Ishikawa (cell line): ENCODE measurements at regions not wholly inside any gene's neighbourhood (a gene's known extent, or its start where the extent isn't known, plus 50 kb on each side); places are given as distances from the start of the nearest gene placed in this dataset.

ENCODE experiments used
- CEBPB ChIP-seq: IDR thresholded peaks from 2 replicates; pipeline ENCODE4 v1.6.1; 2012
- CREB1 ChIP-seq: IDR thresholded peaks from 2 replicates; pipeline ENCODE4 v1.6.1; 2012; ENCODE audit warnings: low read depth
- EGR1 ChIP-seq: IDR thresholded peaks from 2 replicates; pipeline ENCODE4 v1.6.1; 2012
- EP300 ChIP-seq: IDR thresholded peaks from 2 replicates; pipeline ENCODE4 v1.6.1; 2012; ENCODE audit warnings: borderline replicate concordance
- FOXM1 ChIP-seq: IDR thresholded peaks from 2 replicates; pipeline ENCODE4 v1.6.1; 2012; ENCODE audit warnings: low read depth, borderline replicate concordance
- MAX ChIP-seq: IDR thresholded peaks from 2 replicates; pipeline ENCODE4 v1.6.1; 2012
- NFIC ChIP-seq: IDR thresholded peaks from 2 replicates; pipeline ENCODE4 v1.6.1; 2012
- RAD21 ChIP-seq: IDR thresholded peaks from 2 replicates; pipeline ENCODE4 v1.6.1; 2012; ENCODE audit warnings: low read depth
- TAF1 ChIP-seq: IDR thresholded peaks from 2 replicates; pipeline ENCODE4 v1.6.1; 2012; ENCODE audit warnings: low read depth, mild to moderate bottlenecking
- TCF12 ChIP-seq: IDR thresholded peaks from 2 replicates; pipeline ENCODE4 v1.6.1; 2012; ENCODE audit warnings: low read depth
- TEAD4 ChIP-seq: IDR thresholded peaks from 2 replicates; pipeline ENCODE4 v1.6.1; 2012
- USF1 ChIP-seq: IDR thresholded peaks from 2 replicates; pipeline ENCODE4 v1.6.1; 2012
- YY1 ChIP-seq: IDR thresholded peaks from 2 replicates; pipeline ENCODE4 v1.6.1; 2012; ENCODE audit warnings: low read depth
- ZBTB7A ChIP-seq: IDR thresholded peaks from 2 replicates; pipeline ENCODE4 v1.6.1; 2012; ENCODE audit warnings: low read depth
- TF ChIP-seq, protein P1 (sequence below): IDR thresholded peaks from 2 replicates; pipeline ENCODE4 v1.6.1; 2012; ENCODE audit warnings: low read depth, mild to moderate bottlenecking

GRCh38 chr3:15952543-15953175 lies 154.9 kb upstream of the ANKRD28 start:
- TF ChIP-seq, protein P1, sequence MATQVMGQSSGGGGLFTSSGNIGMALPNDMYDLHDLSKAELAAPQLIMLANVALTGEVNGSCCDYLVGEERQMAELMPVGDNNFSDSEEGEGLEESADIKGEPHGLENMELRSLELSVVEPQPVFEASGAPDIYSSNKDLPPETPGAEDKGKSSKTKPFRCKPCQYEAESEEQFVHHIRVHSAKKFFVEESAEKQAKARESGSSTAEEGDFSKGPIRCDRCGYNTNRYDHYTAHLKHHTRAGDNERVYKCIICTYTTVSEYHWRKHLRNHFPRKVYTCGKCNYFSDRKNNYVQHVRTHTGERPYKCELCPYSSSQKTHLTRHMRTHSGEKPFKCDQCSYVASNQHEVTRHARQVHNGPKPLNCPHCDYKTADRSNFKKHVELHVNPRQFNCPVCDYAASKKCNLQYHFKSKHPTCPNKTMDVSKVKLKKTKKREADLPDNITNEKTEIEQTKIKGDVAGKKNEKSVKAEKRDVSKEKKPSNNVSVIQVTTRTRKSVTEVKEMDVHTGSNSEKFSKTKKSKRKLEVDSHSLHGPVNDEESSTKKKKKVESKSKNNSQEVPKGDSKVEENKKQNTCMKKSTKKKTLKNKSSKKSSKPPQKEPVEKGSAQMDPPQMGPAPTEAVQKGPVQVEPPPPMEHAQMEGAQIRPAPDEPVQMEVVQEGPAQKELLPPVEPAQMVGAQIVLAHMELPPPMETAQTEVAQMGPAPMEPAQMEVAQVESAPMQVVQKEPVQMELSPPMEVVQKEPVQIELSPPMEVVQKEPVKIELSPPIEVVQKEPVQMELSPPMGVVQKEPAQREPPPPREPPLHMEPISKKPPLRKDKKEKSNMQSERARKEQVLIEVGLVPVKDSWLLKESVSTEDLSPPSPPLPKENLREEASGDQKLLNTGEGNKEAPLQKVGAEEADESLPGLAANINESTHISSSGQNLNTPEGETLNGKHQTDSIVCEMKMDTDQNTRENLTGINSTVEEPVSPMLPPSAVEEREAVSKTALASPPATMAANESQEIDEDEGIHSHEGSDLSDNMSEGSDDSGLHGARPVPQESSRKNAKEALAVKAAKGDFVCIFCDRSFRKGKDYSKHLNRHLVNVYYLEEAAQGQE, result no peak
- TF ChIP-seq EP300 (no peak), ZBTB7A (no peak), MAX (no peak), TAF1 (no peak), YY1 (no peak), RAD21 (no peak), NFIC (no peak), TEAD4 (no peak), CREB1 (no peak)

- TF ChIP-seq TAF1 (no peak), RAD21 (0 out of 2 replicates have a peak, but pooled peaks have one; percentile 4)
Observed at GRCh38 chr3:15953841-15954240, 156.1 kb upstream of the ANKRD28 start.

GRCh38 chr3:15955968-15956367 lies 158.2 kb upstream of the ANKRD28 start:
- no peak for TF ChIP-seq CREB1

GRCh38 chr3:15958692-15959433 lies 161.1 kb upstream of the ANKRD28 start:
- TF ChIP-seq, protein P1, result no peak
- peak; percentile 35; the same call in 1 of the 2 replicates for TF ChIP-seq USF1
- TF ChIP-seq MAX, result no peak
- no peak for TF ChIP-seq TAF1

DNA sequence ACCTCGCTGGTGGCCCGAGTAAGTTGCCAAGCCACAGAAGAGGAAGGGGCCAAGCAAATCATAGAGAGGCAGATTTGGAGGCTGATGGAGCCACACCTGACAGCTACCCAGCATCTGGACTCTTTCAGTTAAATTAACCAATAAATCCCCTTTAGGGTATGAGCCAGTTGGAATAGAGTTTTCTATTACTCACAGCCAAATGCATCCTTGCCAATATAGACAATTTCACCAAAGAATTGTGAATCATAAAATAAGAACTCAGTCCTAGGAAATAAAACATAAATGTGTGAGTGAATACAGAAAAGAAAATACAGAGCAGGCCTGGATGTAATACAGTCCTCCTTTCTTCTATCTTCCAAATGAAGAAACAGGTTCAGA lies 161.6 kb upstream of the ANKRD28 start:
- TF ChIP-seq TEAD4 (no peak), EGR1 (no peak), EP300 (no peak), USF1 (no peak), TAF1 (no peak), CEBPB (no peak), TCF12 (no peak), MAX (no peak), NFIC (no peak), FOXM1 (no peak), ZBTB7A (no peak), RAD21 (no peak), YY1 (no peak), CREB1 (no peak)
- TF ChIP-seq, protein P1, result no peak
